HCT116 (cell line): ENCODE measurements at regions not wholly inside any gene's neighbourhood (a gene's known extent, or its start where the extent isn't known, plus 50 kb on each side); places are given as distances from the start of the nearest gene placed in this dataset.

Source experiments
- ATAC-seq: fragments of 200-7000 bp; cut with Tn5 transposase; 2 replicates; pipeline ENCODE4 v1.9.1; 2020; ENCODE audit warnings: mild to moderate bottlenecking, moderate library complexity
- BruUV-seq: library from RNA; stranded (reverse); fragments of 400-500 nt; replicated peaks from 2 replicates; lab custom pipeline; 2021; lab: Mats Ljungman, UMichigan
- CTCF ChIA-PET: fragments of 300-600 bp; sonication (Branson Sonifier 250); formaldehyde crosslinking; loops from one replicate; lab custom pipeline; 2021; ENCODE audit warnings: antibody characterized with exemption; lab: Charles Lee
- POLR2A ChIA-PET: fragments of 300-600, 350-600 bp; sonication (Branson Sonifier 250); formaldehyde crosslinking; loops from one replicate; lab custom pipeline; 2021; ENCODE audit warnings: antibody characterized with exemption; lab: Charles Lee
- RAD21 ChIA-PET, 2 experiments: fragments of 300-600 bp; sonication (Branson Sonifier 250); formaldehyde crosslinking; loops; one replicate each; lab custom pipeline; 2023; ENCODE audit warnings: low total read pairs in 2 of 2; ENCODE audit not compliant: uncharacterized antibody in 2 of 2, unreplicated experiment in 2 of 2, low non-redundant PET in 1 of 2; lab: Charles Lee
- DNase-seq: peaks from one replicate; pipeline ENCODE4 v3.0.0-alpha.2; 2010; ENCODE audit warnings: low read depth, low spot score
- H2AFZ ChIP-seq: fragments of 200-600 bp; shearing (Covaris generic), sonication (generic); 2 replicates; pipeline ENCODE4 v1.6.1; 2017; ENCODE audit warnings: low read depth, mixed run types, mixed read lengths, antibody characterized with exemption, low read length; ENCODE audit not compliant: poor library complexity, severe bottlenecking
- H3K27ac ChIP-seq: 2 replicates; pipeline ENCODE4 v1.5.1; 2012; ENCODE audit warnings: low read depth, low read length
- H3K27me3 ChIP-seq: fragments of 200-600 bp; sonication (generic); 2 replicates; pipeline ENCODE4 v1.6.1; 2016; ENCODE audit warnings: mixed run types, low read length, mixed read lengths; ENCODE audit not compliant: insufficient read depth
- H3K36me3 ChIP-seq, 2 experiments: fragments of 200-500 bp in 1 of 2; fragments of 200-600 bp in 1 of 2; sonication (Bioruptor generic) in 1 of 2; sonication (generic) in 1 of 2; 2 replicates each; pipeline versions ENCODE4 v1.5.1 to v1.6.1; 2014 to 2016; ENCODE audit warnings: low read length in 2 of 2, inconsistent platforms in 1 of 2, mixed read lengths in 1 of 2, mixed run types in 1 of 2; ENCODE audit not compliant: insufficient read depth in 2 of 2, control insufficient read depth in 1 of 2
- H3K4me1 ChIP-seq, 2 experiments: fragments of 200-600 bp in 1 of 2; sonication (generic) in 1 of 2; 2 replicates each; pipeline versions ENCODE4 v1.5.1 to v1.6.1; 2012 to 2017; ENCODE audit warnings: low read length in 2 of 2, inconsistent platforms in 1 of 2, mild to moderate bottlenecking in 1 of 2, mixed read lengths in 1 of 2, mixed run types in 1 of 2, moderate library complexity in 1 of 2; ENCODE audit not compliant: insufficient read depth in 2 of 2, control insufficient read depth in 1 of 2
- H3K4me2 ChIP-seq: fragments of 200-600 bp; sonication (generic); 2 replicates; pipeline ENCODE4 v1.6.1; 2017; ENCODE audit warnings: mixed run types, low read length, mixed read lengths
- H3K4me3 ChIP-seq, 2 experiments: fragments of 200-600 bp in 1 of 2; sonication (generic) in 1 of 2; replicated peaks in 1 of 2; 2 replicates each; pipeline ENCODE4 v1.5.1; 2011 to 2016; ENCODE audit warnings: low read length in 2 of 2, control low read depth in 1 of 2, low read depth in 1 of 2, mild to moderate bottlenecking in 1 of 2, mixed read lengths in 1 of 2, mixed run types in 1 of 2
- H3K79me2 ChIP-seq: fragments of 200-600 bp; sonication (generic); 2 replicates; pipeline ENCODE4 v1.6.1; 2017; ENCODE audit warnings: mild to moderate bottlenecking, mixed run types, low read length, moderate library complexity, mixed read lengths; ENCODE audit not compliant: insufficient read depth
- H3K9ac ChIP-seq: fragments of 200-600 bp; sonication (generic); 2 replicates; pipeline ENCODE4 v1.6.1; 2016; ENCODE audit warnings: low read length, mixed read lengths
- H3K9me2 ChIP-seq: fragments of 200-600 bp; sonication (generic), shearing (Covaris generic); 2 replicates; pipeline ENCODE4 v1.6.1; 2017; ENCODE audit warnings: mixed run types, mild to moderate bottlenecking, moderate library complexity; ENCODE audit not compliant: insufficient read depth
- H3K9me3 ChIP-seq, 2 experiments: fragments of 200-500 bp in 1 of 2; fragments of 200-600 bp in 1 of 2; sonication (Bioruptor generic) in 1 of 2; sonication (generic) in 1 of 2; 2 replicates each; pipeline ENCODE4 v1.6.1; 2014 to 2017; ENCODE audit warnings: low read length in 2 of 2, mixed read lengths in 2 of 2, inconsistent platforms in 1 of 2, low read depth in 1 of 2, mild to moderate bottlenecking in 1 of 2, mixed run types in 1 of 2, moderate library complexity in 1 of 2; ENCODE audit not compliant: control insufficient read depth in 1 of 2, insufficient read depth in 1 of 2
- H4K20me1 ChIP-seq: fragments of 200-600 bp; sonication (generic), shearing (Covaris generic); 2 replicates; pipeline ENCODE4 v1.6.1; 2017; ENCODE audit warnings: mixed run types, mild to moderate bottlenecking, moderate library complexity; ENCODE audit not compliant: insufficient read depth
- ATF3 ChIP-seq: IDR thresholded peaks from 2 replicates; pipeline ENCODE4 v1.6.1; 2012
- CBX3 ChIP-seq: IDR thresholded peaks from 2 replicates; pipeline ENCODE4 v1.6.1; 2012; ENCODE audit warnings: low read depth
- CEBPB ChIP-seq: IDR thresholded peaks from 2 replicates; pipeline ENCODE4 v1.6.1; 2012; ENCODE audit warnings: low read depth
- CTCF ChIP-seq, 3 experiments: fragments of 200-600 bp in 1 of 3; sonication (generic) in 1 of 3; IDR thresholded peaks in 2 of 3; conservative IDR thresholded peaks in 1 of 3; 2 replicates each; pipeline ENCODE4 v1.5.1; 2012 to 2017; ENCODE audit warnings: low read depth in 2 of 3, low read length in 2 of 3, antibody characterized with exemption in 1 of 3, borderline replicate concordance in 1 of 3, control low read depth in 1 of 3, mild to moderate bottlenecking in 1 of 3, mixed read lengths in 1 of 3, mixed run types in 1 of 3, moderate library complexity in 1 of 3; ENCODE audit not compliant: insufficient read depth in 1 of 3
- EGR1 ChIP-seq: IDR thresholded peaks from 2 replicates; pipeline ENCODE4 v1.6.1; 2012; ENCODE audit warnings: low read depth
- ELF1 ChIP-seq: IDR thresholded peaks from 2 replicates; pipeline ENCODE4 v1.6.1; 2012; ENCODE audit warnings: low read depth, borderline replicate concordance
- EZH2phosphoT487 ChIP-seq: fragments of 200-600 bp; IDR thresholded peaks from 2 replicates; pipeline ENCODE4 v1.6.1; 2018; ENCODE audit warnings: antibody characterized with exemption, borderline replicate concordance
- JUND ChIP-seq: IDR thresholded peaks from 2 replicates; pipeline ENCODE4 v1.6.1; 2012
- MAX ChIP-seq: IDR thresholded peaks from 2 replicates; pipeline ENCODE4 v1.6.1; 2012
- POLR2AphosphoS5 ChIP-seq: IDR thresholded peaks from 2 replicates; pipeline ENCODE4 v1.6.1; 2011; ENCODE audit warnings: mild to moderate bottlenecking, low read depth, low read length, moderate library complexity
- RAD21 ChIP-seq: IDR thresholded peaks from 2 replicates; pipeline ENCODE4 v1.6.1; 2012; ENCODE audit warnings: low read depth, mild to moderate bottlenecking
- REST ChIP-seq: IDR thresholded peaks from 2 replicates; pipeline ENCODE4 v1.6.1; 2012; ENCODE audit warnings: low read depth
- SIN3A ChIP-seq: IDR thresholded peaks from 2 replicates; pipeline ENCODE4 v1.6.1; 2012; ENCODE audit warnings: low read depth
- SRF ChIP-seq: IDR thresholded peaks from 2 replicates; pipeline ENCODE4 v1.6.1; 2012; ENCODE audit warnings: low read depth
- YY1 ChIP-seq: IDR thresholded peaks from 2 replicates; pipeline ENCODE4 v1.6.1; 2011; ENCODE audit warnings: low read length, low read depth, moderate library complexity, mild to moderate bottlenecking; ENCODE audit not compliant: insufficient replicate concordance; ENCODE audit errors: extremely low read depth
- ZBTB33 ChIP-seq: IDR thresholded peaks from 2 replicates; pipeline ENCODE4 v1.6.1; 2011; ENCODE audit warnings: mild to moderate bottlenecking, low read length, moderate library complexity; ENCODE audit not compliant: insufficient replicate concordance; ENCODE audit errors: extremely low read depth
- ZFX ChIP-seq: fragments of 450-650 bp; IDR thresholded peaks from 2 replicates; pipeline ENCODE4 v1.6.1; 2017
- ZNF274 ChIP-seq: fragments of 200-500 bp; sonication (Bioruptor generic); IDR thresholded peaks from 2 replicates; pipeline ENCODE4 v1.6.1; 2014; ENCODE audit warnings: mild to moderate bottlenecking, low read depth, low read length, inconsistent platforms
- intact Hi-C: fragments of 100-400 bp; cut with micrococcal nuclease; formaldehyde crosslinking; loops from 2 replicates; pipeline ENCODE4 v1.10.0; 2022

GRCh38 chr2:66701251-66701650 lies 266.3 kb downstream of the MEIS1 start:
- RAD21 ChIA-PET: no interaction called here
- no peak overlapping the region for H3K27ac ChIP-seq
- H2AFZ ChIP-seq: no peak overlapping the region
- H3K9me2 ChIP-seq: no peaks in the 10 kb centered on the region
- no peaks in the 10 kb centered on the region for H3K4me1 ChIP-seq
- no peak for TF ChIP-seq EGR1
- no peak for TF ChIP-seq CEBPB
- TF ChIP-seq SRF: no peak
- no peak for TF ChIP-seq POLR2AphosphoS5
- TF ChIP-seq ELF1: no peak
- TF ChIP-seq EZH2phosphoT487: no peak
- no peak for TF ChIP-seq SIN3A
- no peak for TF ChIP-seq ATF3
- no peak for TF ChIP-seq MAX
- no peak for TF ChIP-seq ZFX
- TF ChIP-seq YY1: no peak
- no peak for TF ChIP-seq ZBTB33
- no peak for TF ChIP-seq ZNF274
- no peak for TF ChIP-seq CTCF (IDR thresholded peaks at IDR 0.05 in 2 of 3, conservative IDR thresholded peaks at IDR 0.05 in 1 of 3; ENCODE audit: borderline replicate concordance in 1 of 3, insufficient read depth in 1 of 3, low read depth in 2 of 3, low read length in 2 of 3)
- TF ChIP-seq REST: no peak
- no peak for TF ChIP-seq RAD21
- TF ChIP-seq JUND: no peak
- TF ChIP-seq CBX3: no peak
- no peaks in the 10 kb centered on the region; the same call in 1 of the 2 replicates for H4K20me1 ChIP-seq
- H3K27me3 ChIP-seq: no peaks in the 10 kb centered on the region
- no peak overlapping the region for H3K4me2 ChIP-seq
- peaks cover 0 to 3% of the 10 kb centered on the region in 2 experiments; a peak in 1 of 4 replicates for H3K9me3 ChIP-seq
- H3K9ac ChIP-seq: no peak overlapping the region
- POLR2A ChIA-PET: no interaction called here
- CTCF ChIA-PET: no interaction called here
- H3K79me2 ChIP-seq: no peaks in the 10 kb centered on the region
- BruUV-seq: no TSS peak
- no peak overlapping the region for H3K4me3 ChIP-seq
- H3K36me3 ChIP-seq: no peaks in the 10 kb centered on the region
- no peak for ATAC-seq
- DNase-seq: no peak
- intact Hi-C loops: no loop called here
